SK-N-MC (cell line): ENCODE measurements at regions not wholly inside any gene's neighbourhood (a gene's known extent, or its start where the extent isn't known, plus 50 kb on each side); places are given as distances from the start of the nearest gene placed in this dataset.

Source experiments
- EZH2 ChIP-seq: fragments of 200-600 bp; sonication (generic); IDR thresholded peaks from one replicate; pipeline ENCODE4 v1.6.1; 2017; ENCODE audit warnings: antibody characterized with exemption
- POLR2AphosphoS5 ChIP-seq: IDR thresholded peaks from 2 replicates; pipeline ENCODE4 v1.6.1; 2012; ENCODE audit warnings: mild to moderate bottlenecking, low read depth, low read length, borderline replicate concordance

GRCh38 chr10:10279906-10280305 is 737.8 kb upstream of the CELF2 start:
- TF ChIP-seq EZH2 (no peak), POLR2AphosphoS5 (no peak)
